Gastroesophageal sphincter (tissue), 3 donors: ENCODE measurements at regions not wholly inside any gene's neighbourhood (a gene's known extent, or its start where the extent isn't known, plus 50 kb on each side); places are given as distances from the start of the nearest gene placed in this dataset.

Experiments used
- EP300 ChIP-seq: sonication (generic); formaldehyde crosslinking; IDR thresholded peaks from one replicate; pipeline ENCODE4 v1.6.1; 2017; ENCODE audit warnings: antibody characterized with exemption, mild to moderate bottlenecking
- POLR2A ChIP-seq, 2 donors: fragments of 450-650 bp; IDR thresholded peaks; one replicate each; pipeline ENCODE4 v1.6.1; 2017; ENCODE audit warnings: antibody characterized with exemption in 2 of 2, mild to moderate bottlenecking in 2 of 2, moderate library complexity in 1 of 2
- POLR2AphosphoS5 ChIP-seq: sonication (generic); formaldehyde crosslinking; IDR thresholded peaks from one replicate; pipeline ENCODE4 v1.6.1; 2017; ENCODE audit warnings: antibody characterized with exemption
- TF ChIP-seq, protein P1 (sequence below), 4 experiments: fragments of 200-600 bp in 2 of 4; fragments of 450-650 bp in 2 of 4; sonication (generic) in 1 of 4; IDR thresholded peaks; one replicate each; pipeline ENCODE4 v1.5.1; 2017 to 2019; ENCODE audit warnings: antibody characterized with exemption in 4 of 4, mild to moderate bottlenecking in 2 of 4, moderate library complexity in 2 of 4

DNA sequence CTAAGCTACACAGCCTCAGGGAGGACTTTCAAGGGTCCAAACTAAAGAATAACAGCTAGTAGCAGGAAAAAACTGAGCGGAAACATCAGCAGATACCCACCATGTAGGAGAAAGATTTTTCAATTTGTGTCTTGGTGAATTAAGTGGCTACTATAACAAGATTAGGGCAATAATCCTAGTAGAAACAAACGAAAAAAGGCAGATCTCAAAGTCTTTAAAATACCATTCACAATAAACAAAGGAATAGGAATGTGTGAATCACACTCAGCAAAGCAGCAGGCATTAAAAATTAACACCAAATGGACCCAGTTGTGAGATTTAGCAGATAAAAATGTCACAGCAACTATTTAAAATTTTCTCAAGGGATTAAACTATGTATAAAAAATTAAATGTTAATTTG, 761.2 kb downstream of the TENT5A start:
- no peak for TF ChIP-seq POLR2AphosphoS5
- TF ChIP-seq, protein P1, sequence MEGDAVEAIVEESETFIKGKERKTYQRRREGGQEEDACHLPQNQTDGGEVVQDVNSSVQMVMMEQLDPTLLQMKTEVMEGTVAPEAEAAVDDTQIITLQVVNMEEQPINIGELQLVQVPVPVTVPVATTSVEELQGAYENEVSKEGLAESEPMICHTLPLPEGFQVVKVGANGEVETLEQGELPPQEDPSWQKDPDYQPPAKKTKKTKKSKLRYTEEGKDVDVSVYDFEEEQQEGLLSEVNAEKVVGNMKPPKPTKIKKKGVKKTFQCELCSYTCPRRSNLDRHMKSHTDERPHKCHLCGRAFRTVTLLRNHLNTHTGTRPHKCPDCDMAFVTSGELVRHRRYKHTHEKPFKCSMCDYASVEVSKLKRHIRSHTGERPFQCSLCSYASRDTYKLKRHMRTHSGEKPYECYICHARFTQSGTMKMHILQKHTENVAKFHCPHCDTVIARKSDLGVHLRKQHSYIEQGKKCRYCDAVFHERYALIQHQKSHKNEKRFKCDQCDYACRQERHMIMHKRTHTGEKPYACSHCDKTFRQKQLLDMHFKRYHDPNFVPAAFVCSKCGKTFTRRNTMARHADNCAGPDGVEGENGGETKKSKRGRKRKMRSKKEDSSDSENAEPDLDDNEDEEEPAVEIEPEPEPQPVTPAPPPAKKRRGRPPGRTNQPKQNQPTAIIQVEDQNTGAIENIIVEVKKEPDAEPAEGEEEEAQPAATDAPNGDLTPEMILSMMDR (IDR thresholded peaks at IDR 0.05), result no peak
- TF ChIP-seq EP300, result no peak
- no peak for TF ChIP-seq POLR2A (IDR thresholded peaks at IDR 0.05)
